Fibroblast of peridontal ligament (primary cell): ENCODE measurements at regions not wholly inside any gene's neighbourhood (a gene's known extent, or its start where the extent isn't known, plus 50 kb on each side); places are given as distances from the start of the nearest gene placed in this dataset.
A peak's percentile ranks its signal among the peaks of the same experiment; 100 is the strongest.
"Not testable (repeated sequence)": the region's sequence is repeated elsewhere in the genome, so short reads cannot be mapped to it uniquely, and the experiment has no call there.

Source experiments
- DNase-seq: peaks from one replicate; pipeline ENCODE4 v3.0.0-alpha.2; 2010; ENCODE audit errors: extremely low read depth

- no peak for DNase-seq
Measured at GRCh38 chr1:211206981-211207380, 52.2 kb upstream of the RCOR3 start.

GRCh38 chr1:211200311-211200710, 58.9 kb upstream of the RCOR3 start:
- DNase-seq = no peak

- no peak for DNase-seq
Measured at GRCh38 chr1:211198880-211199279, 60.3 kb upstream of the RCOR3 start.

- no peak for DNase-seq
Measured at GRCh38 chr1:211198111-211198510, 61.1 kb upstream of the RCOR3 start.

GRCh38 chr1:211196880-211197279, 62.3 kb upstream of the RCOR3 start:
- no peak for DNase-seq

- DNase-seq = no peak
Measured at GRCh38 chr1:211194826-211195225, 60.9 kb upstream of the KCNH1 start.

- no peak for DNase-seq
Measured at GRCh38 chr1:211192227-211192626, 58.3 kb upstream of the KCNH1 start.

- not testable (repeated sequence) for DNase-seq
Measured at GRCh38 chr1:211188721-211189120, 54.8 kb upstream of the KCNH1 start.

- DNase-seq = peak; percentile 14
Measured at GRCh38 chr1:211183747-211184313, 49.9 kb upstream of the KCNH1 start.
